OCI-LY1 (cell line): ENCODE measurements at regions not wholly inside any gene's neighbourhood (a gene's known extent, or its start where the extent isn't known, plus 50 kb on each side); places are given as distances from the start of the nearest gene placed in this dataset.

Experiments used
- H2AFZ ChIP-seq: fragments of 200-600 bp; sonication (generic), shearing (Covaris generic); 2 replicates; pipeline ENCODE4 v1.6.0; 2014; ENCODE audit warnings: antibody characterized with exemption, mild to moderate bottlenecking, low read length
- H3F3A ChIP-seq: fragments of 200-600 bp; sonication (generic), shearing (Covaris generic); 2 replicates; pipeline ENCODE4 v1.6.0; 2014; ENCODE audit warnings: mild to moderate bottlenecking, antibody characterized with exemption, low read length, moderate library complexity; ENCODE audit not compliant: insufficient read depth
- H3K27ac ChIP-seq: fragments of 200-600 bp; sonication (generic); 2 replicates; pipeline ENCODE4 v1.5.1; 2014; ENCODE audit warnings: low read length, mixed run types, mild to moderate bottlenecking, low read depth; ENCODE audit not compliant: poor library complexity, severe bottlenecking
- H3K27me3 ChIP-seq: fragments of 200-600 bp; sonication (generic); 2 replicates; pipeline ENCODE4 v1.6.0; 2014; ENCODE audit warnings: antibody characterized with exemption, mild to moderate bottlenecking, low read length, moderate library complexity; ENCODE audit not compliant: insufficient read depth
- H3K36me3 ChIP-seq: fragments of 200-600 bp; sonication (generic); 2 replicates; pipeline ENCODE4 v1.6.1; 2014; ENCODE audit warnings: mild to moderate bottlenecking, antibody characterized with exemption, low read length, moderate library complexity, mixed read lengths; ENCODE audit not compliant: insufficient read depth
- H3K4me1 ChIP-seq: fragments of 200-600 bp; sonication (generic); 2 replicates; pipeline ENCODE4 v1.5.1; 2014; ENCODE audit warnings: mild to moderate bottlenecking, low read length, moderate library complexity; ENCODE audit not compliant: insufficient read depth, severe bottlenecking
- H3K4me2 ChIP-seq: fragments of 200-600 bp; sonication (generic), shearing (Covaris generic); 2 replicates; pipeline ENCODE4 v1.6.1; 2014; ENCODE audit warnings: low read length
- H3K4me3 ChIP-seq: fragments of 200-600 bp; sonication (generic); 2 replicates; pipeline ENCODE4 v1.5.1; 2014; ENCODE audit warnings: low read length, low read depth, mild to moderate bottlenecking, mixed read lengths; ENCODE audit not compliant: poor library complexity, severe bottlenecking
- H3K79me2 ChIP-seq: fragments of 200-600 bp; shearing (Covaris generic); 2 replicates; pipeline ENCODE4 v1.6.1; 2016; ENCODE audit warnings: mixed run types, low read length, mixed read lengths; ENCODE audit not compliant: insufficient read depth
- H3K9ac ChIP-seq: fragments of 200-600 bp; sonication (generic), shearing (Covaris generic); 2 replicates; pipeline ENCODE4 v1.6.1; 2014; ENCODE audit warnings: mild to moderate bottlenecking, low read length, mixed read lengths
- H3K9me2 ChIP-seq: fragments of 200-600 bp; sonication (generic), shearing (Covaris generic); 2 replicates; pipeline ENCODE4 v1.6.1; 2014; ENCODE audit warnings: low read depth, mild to moderate bottlenecking, low read length, mixed read lengths
- H3K9me3 ChIP-seq: fragments of 200-600 bp; shearing (Covaris generic); 2 replicates; pipeline ENCODE4 v1.6.1; 2014; ENCODE audit warnings: low read length, mixed read lengths
- H4K20me1 ChIP-seq: fragments of 200-600 bp; sonication (generic), shearing (Covaris generic); 2 replicates; pipeline ENCODE4 v1.6.0; 2016; ENCODE audit warnings: mild to moderate bottlenecking, low read length; ENCODE audit not compliant: insufficient read depth
- CTCF ChIP-seq: fragments of 200-600 bp; sonication (generic), shearing (Covaris generic); IDR thresholded peaks from 2 replicates; pipeline ENCODE4 v1.5.1; 2017; ENCODE audit warnings: mild to moderate bottlenecking, antibody characterized with exemption, low read length, moderate library complexity, mixed read lengths
- EZH2 ChIP-seq: fragments of 200-600 bp; sonication (generic), shearing (Covaris generic); IDR thresholded peaks from 2 replicates; pipeline ENCODE4 v1.8.0; 2017; ENCODE audit warnings: borderline replicate concordance, mixed run types, mild to moderate bottlenecking, antibody characterized with exemption, low read length, moderate library complexity, mixed read lengths

GRCh38 chr18:43180814-43181213, 65.3 kb upstream of the RIT2 start:
- TF ChIP-seq CTCF (no peak), EZH2 (no peak)
- Histone ChIP-seq H3K9me2 (no peaks in the 10 kb centered on the region), H3K4me3 (no peak overlapping the region), H4K20me1 (no peaks in the 10 kb centered on the region), H3K4me1 (no peaks in the 10 kb centered on the region), H3K27ac (no peak overlapping the region), H3K4me2 (no peak overlapping the region), H3K9me3 (no peaks in the 10 kb centered on the region), H3K9ac (no peak overlapping the region), H3K79me2 (no peaks in the 10 kb centered on the region), H3K36me3 (no peaks in the 10 kb centered on the region), H2AFZ (no peak overlapping the region), H3F3A (no peaks in the 10 kb centered on the region), H3K27me3 (no peaks in the 10 kb centered on the region)

GRCh38 chr18:43175257-43175656, 59.8 kb upstream of the RIT2 start:
- H2AFZ ChIP-seq, result no peak overlapping the region
- H3K4me1 ChIP-seq, result no peaks in the 10 kb centered on the region

GRCh38 chr18:43170586-43170985, 55.1 kb upstream of the RIT2 start:
- no peak overlapping the region for H3K9ac ChIP-seq
- H4K20me1 ChIP-seq, result no peaks in the 10 kb centered on the region
- no peaks in the 10 kb centered on the region for H3K4me1 ChIP-seq
- no peaks in the 10 kb centered on the region for H3K9me2 ChIP-seq
- peak; percentile 42; the same call in 1 of the 2 replicates for TF ChIP-seq CTCF
- TF ChIP-seq EZH2, result no peak
- no peaks in the 10 kb centered on the region for H3K79me2 ChIP-seq
- no peak overlapping the region for H3K4me3 ChIP-seq
- no peak overlapping the region for H2AFZ ChIP-seq
- H3K9me3 ChIP-seq, result no peaks in the 10 kb centered on the region
- no peaks in the 10 kb centered on the region for H3F3A ChIP-seq
- no peaks in the 10 kb centered on the region for H3K36me3 ChIP-seq
- no peak overlapping the region for H3K27ac ChIP-seq
- H3K27me3 ChIP-seq, result no peaks in the 10 kb centered on the region
- no peak overlapping the region for H3K4me2 ChIP-seq

More at GRCh38 chr18:43175257-43175656, 59.8 kb upstream of the RIT2 start:
- Histone ChIP-seq H3K27ac (no peak overlapping the region), H3K9me2 (no peaks in the 10 kb centered on the region), H3K9ac (no peak overlapping the region), H3K27me3 (no peaks in the 10 kb centered on the region), H3K79me2 (no peaks in the 10 kb centered on the region), H3F3A (no peaks in the 10 kb centered on the region), H3K36me3 (no peaks in the 10 kb centered on the region), H4K20me1 (no peaks in the 10 kb centered on the region), H3K9me3 (no peaks in the 10 kb centered on the region), H3K4me3 (no peak overlapping the region), H3K4me2 (no peak overlapping the region)
- TF ChIP-seq CTCF (no peak), EZH2 (no peak)
